NT2/D1 (cell line): ENCODE measurements at regions not wholly inside any gene's neighbourhood (a gene's known extent, or its start where the extent isn't known, plus 50 kb on each side); places are given as distances from the start of the nearest gene placed in this dataset.
"Not testable (repeated sequence)": the region's sequence is repeated elsewhere in the genome, so short reads cannot be mapped to it uniquely, and the experiment has no call there.

Source experiments
- SUZ12 ChIP-seq: IDR thresholded peaks from 2 replicates; pipeline ENCODE4 v1.6.1; 2011; ENCODE audit not compliant: insufficient read length, insufficient read depth; ENCODE audit errors: extremely low read depth
- YY1 ChIP-seq: IDR thresholded peaks from 2 replicates; pipeline ENCODE4 v1.6.1; 2011; ENCODE audit not compliant: insufficient read length, insufficient read depth
- ZNF274 ChIP-seq: IDR thresholded peaks from 2 replicates; pipeline ENCODE4 v1.6.1; 2011; ENCODE audit warnings: mild to moderate bottlenecking, low read depth, low read length

GRCh38 chr7:101679653-101680173, 50.6 kb upstream of the MYL10 start:
- TF ChIP-seq SUZ12, ZNF274, YY1: not testable (repeated sequence)
